Urinary bladder (tissue), 3 donors: ENCODE measurements at regions not wholly inside any gene's neighbourhood (a gene's known extent, or its start where the extent isn't known, plus 50 kb on each side); places are given as distances from the start of the nearest gene placed in this dataset.

Experiments used
- DNase-seq: peaks from one replicate; pipeline ENCODE4 v3.0.0-alpha.2; 2015; ENCODE audit errors: extremely low spot score
- H3K27ac ChIP-seq: one replicate; pipeline ENCODE4 v1.5.1; 2013; ENCODE audit warnings: low read depth, mild to moderate bottlenecking, moderate library complexity
- H3K36me3 ChIP-seq: one replicate; pipeline ENCODE4 v1.6.1; 2013; ENCODE audit warnings: mild to moderate bottlenecking, moderate library complexity; ENCODE audit not compliant: insufficient read depth
- H3K4me1 ChIP-seq: one replicate; pipeline ENCODE4 v1.6.1; 2013; ENCODE audit warnings: mild to moderate bottlenecking, moderate library complexity; ENCODE audit not compliant: insufficient read depth
- H3K4me3 ChIP-seq: one replicate; pipeline ENCODE4 v1.5.1; 2013; ENCODE audit warnings: low read depth, low read length
- WGBS: extraction: QIAGEN DNeasy Blood & Tissue Kit; methylation state at CpG from one replicate; pipeline ENCODE4 v1.1.7; 2013; 5-methylcytosine and 5-hydroxymethylcytosine counted together
- donor health status: healthy with polysubstance abuse.
- donor health status: healthy.

GRCh38 chr2:12282780-12283695 is 433.7 kb upstream of the TRIB2 start:
- 86% methylated on average over 3 of the region's 3 CpGs for WGBS

GRCh38 chr2:12284037-12284436 is 432.7 kb upstream of the TRIB2 start:
- no peaks in the 10 kb centered on the region for H3K4me1 ChIP-seq
- H3K27ac ChIP-seq = no peak overlapping the region
- 94% methylated on average over 5 of the region's 5 CpGs for WGBS
- no peaks in the 10 kb centered on the region for H3K36me3 ChIP-seq
- no peak for DNase-seq
- no peak overlapping the region for H3K4me3 ChIP-seq

More at GRCh38 chr2:12282780-12283695, 433.7 kb upstream of the TRIB2 start:
- H3K36me3 ChIP-seq = no peaks in the 10 kb centered on the region
- H3K27ac ChIP-seq = no peak overlapping the region
- no peak for DNase-seq
- H3K4me1 ChIP-seq = no peaks in the 10 kb centered on the region
- no peak overlapping the region for H3K4me3 ChIP-seq

- Histone ChIP-seq H3K4me3 (no peak overlapping the region), H3K4me1 (no peaks in the 10 kb centered on the region), H3K36me3 (no peaks in the 10 kb centered on the region), H3K27ac (no peak overlapping the region)
- 76% methylated on average over 2 of the region's 2 CpGs for WGBS
- DNase-seq = no peak
Observed at GRCh38 chr2:12284487-12284886, 432.2 kb upstream of the TRIB2 start.

- Histone ChIP-seq H3K4me3 (no peak overlapping the region), H3K27ac (no peak overlapping the region), H3K36me3 (no peaks in the 10 kb centered on the region), H3K4me1 (no peaks in the 10 kb centered on the region)
- WGBS = 95% methylated on average over 4 of the region's 4 CpGs
- no peak for DNase-seq
Observed at GRCh38 chr2:12286347-12286746, 430.4 kb upstream of the TRIB2 start.

GRCh38 chr2:12287220-12287751 is 429.4 kb upstream of the TRIB2 start:
- WGBS = 48% methylated on average over 5 of the region's 5 CpGs
- no peak for DNase-seq
- no peaks in the 10 kb centered on the region for H3K4me1 ChIP-seq
- H3K36me3 ChIP-seq = no peaks in the 10 kb centered on the region
- H3K27ac ChIP-seq = no peak overlapping the region
- H3K4me3 ChIP-seq = no peak overlapping the region

- no peak overlapping the region for H3K27ac ChIP-seq
- WGBS = 77% methylated on average over 2 of the region's 2 CpGs
- no peaks in the 10 kb centered on the region for H3K4me1 ChIP-seq
- H3K36me3 ChIP-seq = no peaks in the 10 kb centered on the region
- DNase-seq = no peak
- no peak overlapping the region for H3K4me3 ChIP-seq
Observed at GRCh38 chr2:12288048-12288447, 428.7 kb upstream of the TRIB2 start.

- whole genome bisulfite sequencing = 78% methylated on average over 3 of the region's 3 CpGs
- no peak for DNase-seq
- Histone ChIP-seq H3K4me1 (no peaks in the 10 kb centered on the region), H3K4me3 (no peak overlapping the region), H3K27ac (no peak overlapping the region), H3K36me3 (no peaks in the 10 kb centered on the region)
Observed at GRCh38 chr2:12289120-12289802, 427.5 kb upstream of the TRIB2 start.

- no peak for DNase-seq
- Histone ChIP-seq H3K36me3 (no peaks in the 10 kb centered on the region), H3K4me1 (no peaks in the 10 kb centered on the region), H3K4me3 (no peak overlapping the region), H3K27ac (no peak overlapping the region)
- 82% methylated on average over 1 of the region's 1 CpG for WGBS
Observed at GRCh38 chr2:12291303-12291702, 425.4 kb upstream of the TRIB2 start.

- Histone ChIP-seq H3K4me1 (no peaks in the 10 kb centered on the region), H3K4me3 (no peak overlapping the region), H3K27ac (no peak overlapping the region), H3K36me3 (no peaks in the 10 kb centered on the region)
- DNase-seq = no peak
- 96% methylated on average over 1 of the region's 1 CpG for WGBS
Observed at GRCh38 chr2:12293874-12294273, 422.9 kb upstream of the TRIB2 start.

GRCh38 chr2:12295856-12296519 is 420.7 kb upstream of the TRIB2 start:
- 92% methylated on average over 4 of the region's 4 CpGs for WGBS
- DNase-seq = no peak
- H3K4me3 ChIP-seq = no peak overlapping the region
- H3K36me3 ChIP-seq = no peaks in the 10 kb centered on the region
- no peaks in the 10 kb centered on the region for H3K4me1 ChIP-seq
- no peak overlapping the region for H3K27ac ChIP-seq

GRCh38 chr2:12296915-12297314 is 419.8 kb upstream of the TRIB2 start:
- Histone ChIP-seq H3K4me1 (no peaks in the 10 kb centered on the region), H3K27ac (no peak overlapping the region), H3K36me3 (no peaks in the 10 kb centered on the region), H3K4me3 (no peak overlapping the region)
- no peak for DNase-seq

- 84% methylated on average over 2 of the region's 2 CpGs for WGBS
- no peak overlapping the region for H3K4me3 ChIP-seq
Observed at GRCh38 chr2:12298352-12298751, 418.4 kb upstream of the TRIB2 start.

GRCh38 chr2:12299431-12299830 is 417.3 kb upstream of the TRIB2 start:
- no peak overlapping the region for H3K27ac ChIP-seq
- 83% methylated on average over 1 of the region's 1 CpG for WGBS

More at GRCh38 chr2:12298352-12298751, 418.4 kb upstream of the TRIB2 start:
- no peak overlapping the region for H3K27ac ChIP-seq
- DNase-seq = no peak
- no peaks in the 10 kb centered on the region for H3K36me3 ChIP-seq
- no peaks in the 10 kb centered on the region for H3K4me1 ChIP-seq

More at GRCh38 chr2:12299431-12299830, 417.3 kb upstream of the TRIB2 start:
- no peak overlapping the region for H3K4me3 ChIP-seq
- H3K4me1 ChIP-seq = no peaks in the 10 kb centered on the region
- H3K36me3 ChIP-seq = no peaks in the 10 kb centered on the region
- DNase-seq = no peak
